ENCODE measurements at regions not wholly inside any gene's neighbourhood (a gene's known extent, or its start where the extent isn't known, plus 50 kb on each side); places are given as distances from the start of the nearest gene placed in this dataset.

DNA sequence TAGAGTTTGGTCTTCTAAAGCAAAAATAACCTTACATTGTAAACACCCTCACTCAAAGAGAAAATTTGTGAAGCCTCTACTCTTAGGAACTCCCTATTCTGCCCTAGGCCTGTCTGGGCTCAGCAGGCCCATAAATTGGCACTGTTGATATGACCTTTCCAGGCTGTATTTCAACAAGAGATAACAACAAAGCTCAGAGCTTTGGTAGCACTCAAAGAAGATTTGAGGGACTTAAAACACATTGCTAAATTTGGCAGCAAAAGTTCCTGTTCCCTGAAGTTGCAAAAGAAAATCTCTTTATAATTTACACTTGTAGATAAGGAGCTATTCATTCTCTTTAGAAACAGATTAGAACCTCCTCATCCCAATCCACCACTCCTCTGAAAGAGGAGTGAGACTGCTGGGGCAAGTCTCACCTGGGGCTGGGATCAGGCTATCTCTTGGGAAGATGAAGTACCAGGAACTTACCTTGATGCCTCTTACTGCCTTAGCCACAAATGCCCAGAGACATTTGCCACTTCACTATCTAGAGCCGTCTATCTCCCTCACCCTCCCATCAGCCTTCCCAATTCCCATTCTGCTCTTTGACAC lies 110.4 kb upstream of the AKIP1 start:
- no peak for FAIRE-seq

DNA sequence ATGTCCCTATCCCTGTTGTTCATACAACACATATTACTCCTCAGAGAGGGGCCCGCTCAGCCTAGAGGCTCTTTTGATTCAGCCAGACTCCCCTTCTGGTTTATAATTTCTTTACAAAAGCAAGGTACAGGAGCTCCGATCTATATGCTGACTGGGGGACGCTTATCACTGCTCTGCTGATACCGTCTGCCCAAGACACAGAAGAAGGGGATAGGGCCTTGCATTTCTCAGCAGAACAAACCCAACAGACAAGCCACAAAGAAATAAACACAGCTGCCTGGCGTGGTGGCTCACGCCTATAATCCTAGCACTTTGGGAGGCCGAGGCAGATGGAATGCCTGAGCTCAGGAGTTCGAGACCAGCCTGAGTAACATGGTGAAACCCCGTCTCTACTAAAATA lies 109.9 kb upstream of the AKIP1 start:
- no peak for FAIRE-seq

DNA sequence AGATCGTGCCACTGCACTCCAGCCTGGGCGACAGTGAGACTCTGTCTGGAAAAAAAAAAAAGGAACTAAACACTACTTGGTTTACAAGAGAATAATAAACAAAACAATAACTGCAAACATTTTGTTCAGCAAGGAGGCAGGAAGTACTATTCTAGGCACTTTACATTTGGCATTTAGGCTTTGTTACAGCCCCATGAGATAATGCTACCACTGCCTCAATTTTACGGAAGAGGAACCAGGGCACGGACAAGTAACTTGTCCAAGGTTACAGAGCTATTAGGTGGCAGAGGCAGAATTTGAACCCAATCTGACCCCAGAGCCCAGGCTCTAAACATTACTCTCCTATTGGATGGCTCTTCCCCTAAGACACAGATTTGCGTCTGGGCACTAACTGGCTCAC lies 108.7 kb upstream of the AKIP1 start:
- FAIRE-seq = no peak

DNA sequence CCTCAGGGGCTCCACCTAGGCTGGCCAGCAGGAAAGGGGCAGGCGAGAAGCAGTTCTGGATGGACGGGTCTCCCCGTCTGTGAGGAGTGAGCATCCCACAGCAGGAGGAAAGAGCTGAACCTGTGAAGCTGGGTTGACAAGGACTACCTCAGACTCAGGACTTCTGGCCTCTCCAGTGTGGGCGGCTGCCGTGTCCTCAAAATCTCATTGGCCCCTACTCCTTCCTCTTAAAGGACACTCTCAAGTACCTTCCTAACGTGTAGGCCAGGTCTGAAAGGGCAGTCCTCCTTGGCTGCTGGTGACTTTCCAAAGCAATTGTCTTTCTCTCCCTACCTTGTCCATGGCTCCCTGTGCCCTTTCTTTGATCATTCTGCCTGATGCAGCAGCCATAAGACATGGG lies 107.0 kb upstream of the AKIP1 start:
- no peak for FAIRE-seq

DNA sequence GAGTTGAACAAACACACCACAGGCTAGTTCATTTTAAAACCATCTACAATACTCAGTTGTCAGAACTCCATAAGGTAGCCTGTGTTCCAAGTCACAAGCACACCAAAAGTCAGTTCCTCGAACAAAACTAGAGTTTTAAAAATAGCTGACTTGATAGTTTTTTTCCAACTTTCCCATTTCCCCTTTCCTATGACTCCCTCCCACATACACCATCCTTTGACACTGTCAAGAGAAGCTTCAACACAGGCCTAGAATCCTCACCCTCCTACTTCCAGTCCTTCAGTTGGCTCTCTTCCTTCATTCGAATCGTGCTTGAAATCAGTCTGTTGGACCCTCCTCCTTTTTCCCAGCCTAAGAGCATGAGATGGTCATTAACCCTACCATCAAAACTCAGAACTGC lies 105.7 kb upstream of the AKIP1 start:
- no peak for FAIRE-seq

DNA sequence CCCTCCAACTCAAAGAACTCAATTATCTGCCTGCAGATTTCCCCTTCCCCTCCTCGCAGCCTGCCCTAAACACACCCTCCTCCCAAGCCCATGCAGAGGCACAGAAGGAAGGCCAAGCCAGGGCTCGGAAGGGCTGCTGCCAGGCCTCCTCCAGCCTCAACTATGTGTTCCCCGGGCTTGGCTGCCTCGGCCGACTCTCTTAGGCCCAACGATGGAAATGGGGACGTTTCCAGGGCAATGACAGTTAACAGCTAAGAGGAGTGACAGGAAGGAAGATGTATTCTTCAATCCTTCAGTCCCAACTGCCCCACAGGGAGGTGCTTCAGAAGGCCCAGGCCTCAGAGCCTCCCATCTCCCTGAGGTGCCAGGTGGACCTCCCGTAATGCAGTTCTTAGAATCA lies 104.0 kb upstream of the AKIP1 start:
- FAIRE-seq = no peak

DNA sequence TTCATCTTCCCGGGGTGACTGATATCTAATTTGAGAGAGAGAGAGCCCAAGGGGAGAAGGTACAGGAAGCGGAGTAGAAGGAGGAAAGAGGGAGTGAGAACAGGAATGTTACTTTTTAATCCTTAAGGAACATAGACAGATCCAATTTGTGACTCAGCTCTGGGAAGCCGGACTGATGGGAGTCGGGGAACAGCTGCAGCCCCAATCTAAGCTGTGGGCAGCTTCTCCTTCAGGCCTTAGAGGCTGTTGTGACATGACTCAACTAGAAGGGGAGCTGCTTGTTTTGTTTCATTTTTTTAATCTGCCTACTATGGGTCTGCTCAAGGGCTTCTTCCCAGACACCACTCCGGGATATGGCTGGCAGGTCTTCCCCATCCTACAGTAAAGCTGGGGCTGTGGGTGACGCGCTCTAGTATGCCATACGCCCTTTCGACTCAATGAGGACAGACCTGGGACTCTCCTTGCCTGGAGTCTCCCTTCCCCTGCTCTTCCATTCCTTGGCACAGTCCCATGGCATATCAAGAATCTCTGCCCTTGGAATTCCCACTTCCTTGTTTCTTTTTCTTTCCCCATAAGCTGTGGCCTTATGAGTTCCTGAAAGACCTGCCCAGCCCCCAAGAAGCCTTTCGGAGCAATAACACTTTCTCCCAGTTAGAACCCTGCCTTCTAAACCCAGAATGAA lies 103.3 kb upstream of the AKIP1 start:
- no peak for FAIRE-seq

DNA sequence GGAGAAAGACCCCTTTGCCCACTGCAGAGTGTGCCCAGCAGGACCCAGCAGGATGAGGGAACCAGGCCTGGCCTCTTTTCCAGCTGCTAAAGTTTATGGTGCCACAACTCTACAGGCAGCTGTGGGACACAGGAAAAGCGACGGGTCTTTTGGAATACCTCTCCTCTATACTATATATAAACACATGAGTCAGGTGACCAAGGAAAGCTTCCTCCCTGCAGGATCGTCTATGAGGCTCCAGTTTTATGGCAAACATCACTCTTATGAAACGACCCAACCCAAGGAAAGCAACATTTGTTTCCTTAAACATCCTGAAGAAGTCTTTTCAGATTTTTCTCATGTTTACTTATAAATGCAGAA lies 102.8 kb upstream of the AKIP1 start:
- FAIRE-seq = no peak

DNA sequence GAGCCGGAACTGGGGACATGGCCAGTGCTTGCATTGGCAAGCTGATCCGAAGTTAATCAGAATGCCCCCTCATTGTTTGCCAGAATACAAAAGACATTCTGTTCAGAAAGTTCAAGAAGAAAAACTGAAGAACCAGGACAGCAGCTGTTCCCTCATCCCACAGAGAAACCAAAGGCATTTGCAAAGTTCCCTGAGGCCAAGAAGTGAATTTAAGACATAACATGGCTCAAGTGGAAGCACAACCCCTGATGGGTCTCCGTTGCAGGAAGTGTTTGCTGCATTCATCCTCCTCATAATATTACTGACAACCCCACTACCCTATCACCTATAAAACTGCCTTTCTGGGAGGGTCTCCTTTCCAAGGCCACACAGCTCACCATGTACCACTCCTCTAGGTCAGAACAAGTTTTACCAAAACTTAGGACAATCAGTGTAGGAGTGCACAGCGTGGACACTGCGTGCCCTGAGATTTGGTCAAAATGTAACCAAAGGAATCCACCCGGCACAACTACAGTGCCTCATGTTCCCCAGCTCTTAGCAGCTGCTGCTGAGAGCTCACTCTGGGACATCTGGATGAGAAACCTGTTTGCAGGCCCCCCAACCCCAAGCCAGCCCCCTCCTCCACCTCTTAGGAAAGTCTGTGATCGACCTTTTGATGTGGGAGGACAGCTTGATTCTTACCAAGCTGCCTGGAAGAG lies 101.6 kb upstream of the AKIP1 start:
- no peak for FAIRE-seq

DNA sequence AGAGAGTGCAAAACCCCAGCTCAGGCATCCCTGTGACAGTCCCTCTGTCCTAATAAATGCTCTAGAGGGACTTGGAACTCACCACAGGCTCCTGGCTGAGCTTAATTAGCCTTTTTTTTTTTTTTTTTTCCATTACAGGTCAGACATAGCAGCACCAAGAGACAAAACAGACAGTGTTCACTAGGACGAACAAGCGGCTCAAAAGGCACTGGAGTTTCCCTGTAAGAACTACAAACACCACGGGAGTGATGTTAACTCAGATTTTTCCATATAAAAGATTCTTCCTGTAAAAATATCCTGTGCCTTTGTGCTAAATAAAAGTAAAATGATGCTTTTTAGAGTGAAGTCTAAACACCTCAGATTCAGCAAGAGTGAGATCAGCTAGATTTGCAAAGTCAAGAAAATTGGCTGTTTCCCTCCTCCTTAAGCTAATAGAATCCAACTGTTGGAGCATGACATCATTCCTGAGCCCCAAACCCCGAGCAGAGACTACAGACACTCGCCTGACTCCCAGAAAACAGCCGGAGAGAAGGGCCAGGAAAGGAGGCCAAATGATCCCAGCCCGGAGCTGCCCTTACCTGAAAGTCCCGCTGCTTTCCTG lies 101.0 kb upstream of the AKIP1 start:
- FAIRE-seq = no peak

DNA sequence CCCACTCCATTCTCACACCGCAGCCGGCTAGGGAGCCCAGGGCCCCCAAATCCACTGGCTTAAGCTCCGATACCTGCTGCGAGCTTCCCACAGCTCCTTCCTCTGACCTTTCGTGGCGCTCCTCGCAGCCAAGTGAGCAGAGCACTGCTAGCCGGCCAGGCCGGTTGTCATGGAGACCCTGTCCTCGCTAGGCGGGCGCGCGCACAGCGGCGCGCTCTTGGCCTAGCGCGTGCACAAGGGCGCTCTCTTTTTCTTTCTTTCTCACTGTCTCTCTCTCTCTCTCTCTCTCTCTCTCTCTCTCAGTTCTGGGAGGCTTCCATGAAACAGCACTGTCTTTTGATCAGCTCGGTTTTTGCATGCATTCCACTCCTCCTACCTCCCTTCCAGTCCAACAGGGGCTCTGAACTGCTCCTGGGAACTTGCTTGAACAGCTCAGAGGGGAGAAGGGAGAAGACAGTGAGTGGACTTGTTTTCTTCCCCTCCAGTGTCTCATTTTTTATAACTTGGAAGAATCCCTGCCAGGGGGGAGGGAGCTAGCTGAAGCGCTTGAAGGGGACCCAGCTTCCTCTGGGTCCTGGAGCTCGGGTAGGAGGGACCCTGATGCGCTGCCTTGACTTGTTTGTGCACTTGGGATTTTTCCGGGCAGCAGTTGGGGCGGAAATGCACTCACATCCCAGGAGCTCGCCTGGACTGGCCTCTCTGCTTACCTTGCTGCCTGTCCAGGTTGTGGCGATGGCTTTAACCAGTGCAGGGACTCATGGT lies 100.3 kb upstream of the AKIP1 start:
- FAIRE-seq = no peak

DNA sequence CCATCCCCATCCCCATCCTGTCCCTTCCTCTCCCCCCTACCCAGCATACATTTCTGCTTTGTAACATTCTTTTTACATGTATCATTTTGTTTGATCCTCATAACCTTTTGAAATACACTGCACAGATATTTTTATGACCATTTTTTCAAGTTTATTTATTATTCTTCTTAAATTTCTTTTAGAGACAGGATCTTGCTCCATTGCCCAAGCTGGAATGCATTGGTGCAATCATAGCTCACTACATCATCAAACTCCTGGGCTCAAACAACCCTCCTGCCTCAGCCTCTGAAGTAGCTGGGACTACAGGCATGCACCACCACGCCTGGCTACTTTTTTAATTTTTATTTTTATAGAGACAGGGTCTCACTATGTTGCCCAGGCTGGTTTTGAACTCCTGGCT lies 99.4 kb upstream of the AKIP1 start:
- FAIRE-seq = no peak

DNA sequence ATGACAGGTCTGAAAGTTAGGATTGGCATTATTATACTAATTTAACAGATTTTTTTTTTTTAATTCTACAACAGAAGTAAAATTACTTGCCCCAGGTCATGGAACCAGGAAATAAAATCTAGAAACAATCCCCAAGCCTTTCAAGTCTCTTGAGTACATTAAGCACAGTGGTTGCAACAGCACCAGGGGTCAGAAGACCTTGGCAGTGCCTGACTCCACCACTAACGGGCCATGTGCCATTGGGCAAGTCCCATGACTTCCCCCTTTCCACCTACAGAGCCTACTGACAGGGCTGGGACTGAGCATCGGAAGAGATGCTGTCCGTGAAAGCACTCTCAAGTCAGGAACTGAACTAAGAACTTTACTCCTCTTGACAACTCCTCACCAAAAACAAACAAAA lies 98.6 kb upstream of the AKIP1 start:
- FAIRE-seq = no peak

DNA sequence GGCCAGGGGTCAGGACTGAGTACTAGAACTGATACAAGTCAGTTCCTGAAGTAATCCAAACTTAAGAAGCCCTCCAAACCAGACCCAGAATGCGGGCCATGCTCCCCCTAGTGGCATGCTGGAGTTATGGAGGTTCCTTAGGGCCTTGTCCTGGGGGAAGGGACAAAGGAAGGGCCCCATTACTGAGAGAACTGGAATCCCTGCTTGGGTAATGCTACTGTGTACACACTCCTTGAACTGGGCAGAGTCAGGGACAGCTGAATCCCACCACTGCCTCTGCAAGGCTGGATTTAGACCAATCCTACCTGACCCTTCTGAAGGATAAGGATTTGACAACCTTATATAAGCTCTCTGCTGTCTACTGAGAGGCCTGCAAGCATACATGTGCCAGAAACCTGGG lies 97.3 kb upstream of the AKIP1 start:
- FAIRE-seq = no peak

DNA sequence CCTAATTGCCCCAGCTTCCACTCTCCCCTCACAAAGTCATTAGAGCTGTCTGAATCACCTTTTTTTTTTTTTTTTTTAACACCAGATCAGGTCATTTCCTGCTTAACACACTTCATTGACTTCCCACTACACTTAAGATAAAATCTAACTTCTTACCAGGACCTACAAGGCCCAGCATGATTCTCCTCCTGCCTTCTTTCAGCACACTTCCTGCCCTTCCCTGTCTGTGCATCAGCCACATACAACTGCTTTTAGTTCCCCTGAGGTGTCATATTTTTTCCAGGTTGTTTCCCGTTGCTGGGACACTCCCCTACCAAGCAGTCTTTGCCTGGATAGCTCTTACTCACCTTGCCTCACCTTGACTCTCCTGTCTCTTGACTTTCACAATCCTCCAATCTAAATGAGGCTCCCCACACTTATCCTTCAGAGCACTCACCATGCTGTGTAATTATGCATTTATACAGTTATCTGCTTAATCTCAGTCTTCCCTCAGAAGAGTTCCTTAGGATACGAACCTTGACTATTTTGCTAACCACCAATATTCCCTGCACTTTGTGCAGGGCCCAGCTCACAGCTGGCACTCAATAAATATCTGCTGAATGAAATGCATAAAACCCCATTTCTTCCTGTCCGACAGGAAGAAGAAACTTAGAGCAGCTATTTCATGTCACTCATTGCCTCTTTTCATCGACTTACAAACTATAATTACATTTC lies 96.6 kb upstream of the AKIP1 start:
- FAIRE-seq = peak; percentile 43

DNA sequence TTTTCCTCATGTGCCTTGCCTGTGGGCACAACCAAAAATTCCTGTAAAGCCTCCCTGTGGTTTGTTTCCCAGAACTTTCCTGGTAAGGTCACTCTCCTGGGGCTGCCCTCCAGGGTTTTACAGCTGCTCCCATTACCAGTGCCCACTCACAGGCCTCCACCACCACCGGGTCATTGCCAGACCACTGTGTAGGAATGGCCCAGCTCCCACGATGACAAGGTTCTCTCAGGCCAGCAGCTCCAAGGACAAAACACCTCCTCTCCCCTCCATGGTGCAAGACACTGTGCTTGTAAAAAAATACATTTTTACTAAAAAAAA lies 96.1 kb upstream of the AKIP1 start:
- FAIRE-seq = no peak

DNA sequence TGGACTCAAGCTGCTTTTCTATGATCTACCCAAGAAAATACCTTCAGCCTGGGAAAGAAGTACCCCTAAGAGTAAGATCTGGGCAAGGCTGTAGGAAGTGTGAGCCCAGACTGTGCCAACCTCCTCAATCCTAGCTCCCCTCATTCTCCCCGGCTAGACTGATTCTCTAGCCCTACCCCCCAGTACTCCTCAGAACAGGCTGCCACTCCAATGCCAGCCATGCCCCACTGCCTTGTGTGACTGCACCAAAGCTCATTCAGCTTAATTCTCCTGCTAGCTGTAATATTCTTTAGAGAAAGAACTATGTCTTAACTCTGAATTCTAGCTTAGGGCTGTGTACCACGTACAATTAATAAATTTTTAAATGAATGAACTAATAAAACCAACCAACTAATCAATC lies 92.6 kb upstream of the AKIP1 start:
- no peak for FAIRE-seq

DNA sequence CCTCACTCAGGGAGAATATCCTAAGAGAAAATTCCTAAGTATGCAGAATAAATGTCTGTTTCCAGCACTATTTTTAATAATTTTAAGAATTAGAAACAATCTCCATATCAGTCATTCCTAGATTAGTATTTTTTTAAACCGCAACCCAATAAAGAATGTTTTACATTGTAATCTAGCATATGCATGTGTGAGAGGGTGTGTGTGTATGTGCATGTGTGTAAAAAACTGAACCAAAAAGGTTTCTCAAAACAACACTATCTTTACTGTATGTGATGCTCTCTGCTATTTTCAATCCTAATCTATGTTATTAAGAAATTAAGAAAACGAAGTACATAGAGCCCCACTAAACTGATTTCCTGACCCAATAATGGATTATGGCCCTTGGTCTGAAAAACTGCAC lies 90.6 kb upstream of the AKIP1 start:
- peak; percentile 13 for FAIRE-seq

DNA sequence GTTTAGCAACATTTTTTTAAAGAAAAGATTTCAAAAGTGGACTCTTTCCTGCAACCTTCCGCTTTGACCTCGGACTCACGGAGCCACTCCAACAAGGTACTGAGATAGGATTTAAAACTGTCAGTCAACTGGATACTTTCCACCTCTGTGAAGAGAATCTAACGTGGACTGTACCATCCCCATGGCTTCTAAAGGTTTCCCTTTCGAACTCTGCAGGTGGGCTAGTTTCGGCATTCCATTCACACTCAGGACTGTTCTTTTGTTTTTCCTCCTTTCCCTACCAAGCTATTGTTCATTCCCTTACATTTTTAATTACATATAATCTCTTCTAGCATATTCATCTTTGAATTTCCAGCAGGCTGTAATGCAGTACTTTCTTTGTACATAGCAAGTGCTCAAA lies 88.5 kb upstream of the AKIP1 start:
- no peak for FAIRE-seq

DNA sequence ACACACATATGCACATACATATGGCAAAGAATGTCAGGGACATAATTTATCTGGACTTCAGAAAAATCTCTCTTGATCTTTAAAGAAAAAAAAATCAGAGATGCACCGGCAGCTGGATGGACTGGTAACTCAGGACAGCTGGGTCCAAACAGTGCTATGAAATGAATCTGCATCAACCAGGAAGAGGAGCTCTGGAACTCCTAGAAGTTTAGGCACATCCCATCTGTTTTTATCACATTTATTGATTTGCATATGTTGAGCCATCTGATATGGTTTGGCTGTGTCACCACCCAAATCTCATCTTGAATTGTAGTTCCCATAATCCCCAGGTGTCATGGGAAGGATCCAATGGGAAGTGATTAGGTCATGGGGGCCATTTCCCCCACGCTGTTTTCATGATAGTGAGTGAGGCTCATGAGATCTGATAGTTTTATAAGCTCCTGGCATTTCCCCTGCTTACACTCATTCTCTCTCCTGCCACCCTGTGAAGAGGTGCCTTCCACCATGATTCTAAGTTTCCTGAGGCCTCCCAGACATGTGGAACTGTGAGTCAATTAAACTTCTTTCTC lies 87.7 kb upstream of the AKIP1 start:
- FAIRE-seq = no peak

DNA sequence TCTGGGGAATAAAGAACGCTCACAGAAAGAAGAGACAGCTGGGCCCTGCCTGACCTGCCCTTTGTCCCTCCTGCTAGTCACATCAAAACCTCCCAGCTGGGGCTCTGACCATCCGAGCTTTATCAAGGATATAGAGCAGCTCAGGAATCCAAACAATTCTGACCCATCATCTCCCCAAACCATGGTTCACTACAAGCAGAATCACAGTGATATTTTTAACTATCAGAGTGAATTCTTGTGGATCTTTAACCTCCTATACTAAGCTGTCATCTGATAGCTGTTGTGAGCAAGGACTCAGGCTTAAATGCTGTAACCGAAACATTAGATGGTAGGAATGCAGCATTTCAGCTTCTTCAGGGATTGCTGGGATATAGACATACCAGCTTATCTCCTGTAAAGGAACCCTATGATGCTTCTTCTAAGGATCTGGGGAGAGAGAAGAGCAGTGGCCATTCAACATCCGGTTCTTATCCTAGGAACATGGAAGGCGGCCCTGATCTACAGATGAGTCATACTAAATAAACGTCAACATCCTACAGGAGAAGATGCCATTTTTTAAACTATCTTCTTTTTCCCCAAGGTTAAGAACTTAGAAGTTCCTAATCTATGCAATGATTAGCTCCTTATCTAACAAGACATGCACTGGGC lies 84.7 kb upstream of the AKIP1 start:
- no peak for FAIRE-seq

DNA sequence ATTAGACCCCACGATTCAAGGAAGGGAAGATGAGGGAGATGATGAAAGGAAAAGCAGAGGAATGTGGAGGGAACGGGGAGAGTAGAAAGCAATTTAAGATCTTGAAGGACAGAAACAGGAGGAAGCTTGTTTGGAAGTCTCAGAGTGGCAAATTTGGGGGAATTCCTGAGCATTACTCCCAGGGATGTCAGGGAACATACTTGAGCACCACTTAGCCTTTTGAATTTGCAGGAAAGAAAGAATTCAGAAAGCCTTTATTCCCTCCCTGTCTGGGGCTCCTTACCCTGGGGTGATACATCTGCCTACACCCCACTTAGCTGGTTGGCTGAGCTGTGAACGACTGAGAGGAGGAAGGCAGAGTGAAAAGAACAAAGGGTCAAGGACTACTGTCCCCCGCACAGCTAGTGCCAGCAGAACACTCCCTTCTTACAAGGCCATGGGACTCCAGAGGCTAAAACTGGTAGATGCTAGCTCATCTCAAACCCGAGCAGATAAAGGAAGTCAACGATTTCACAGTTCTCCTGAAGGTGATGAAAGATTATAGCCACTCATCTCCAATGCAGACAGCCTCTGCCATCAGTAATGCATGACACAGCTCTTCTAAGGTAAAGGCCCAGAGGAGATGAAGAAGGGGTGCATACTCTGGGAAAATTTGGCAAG lies 84.0 kb upstream of the AKIP1 start:
- FAIRE-seq = no peak
